Adrenal gland (tissue), 5 donors: ENCODE measurements at regions not wholly inside any gene's neighbourhood (a gene's known extent, or its start where the extent isn't known, plus 50 kb on each side); places are given as distances from the start of the nearest gene placed in this dataset.

Experiments used
- POLR2A ChIP-seq, 2 donors: fragments of 450-650 bp; IDR thresholded peaks; one replicate each; pipeline ENCODE4 v1.6.1; 2017; ENCODE audit warnings: antibody characterized with exemption in 2 of 2, mild to moderate bottlenecking in 2 of 2, moderate library complexity in 1 of 2
- TF ChIP-seq, protein P1 (sequence below), 6 experiments: fragments of 450-650 bp in 4 of 6; fragments of 200-600 bp in 2 of 6; sonication (generic) in 1 of 6; IDR thresholded peaks; 1 replicate in 5 of 6; 2 replicates in 1 of 6; pipeline versions ENCODE4 v1.5.1 to v1.8.0; 2016 to 2021; ENCODE audit warnings: antibody characterized with exemption in 6 of 6, mild to moderate bottlenecking in 2 of 6, moderate library complexity in 1 of 6
- donor health status: DM: no; HTN: no; CAD: no.

DNA sequence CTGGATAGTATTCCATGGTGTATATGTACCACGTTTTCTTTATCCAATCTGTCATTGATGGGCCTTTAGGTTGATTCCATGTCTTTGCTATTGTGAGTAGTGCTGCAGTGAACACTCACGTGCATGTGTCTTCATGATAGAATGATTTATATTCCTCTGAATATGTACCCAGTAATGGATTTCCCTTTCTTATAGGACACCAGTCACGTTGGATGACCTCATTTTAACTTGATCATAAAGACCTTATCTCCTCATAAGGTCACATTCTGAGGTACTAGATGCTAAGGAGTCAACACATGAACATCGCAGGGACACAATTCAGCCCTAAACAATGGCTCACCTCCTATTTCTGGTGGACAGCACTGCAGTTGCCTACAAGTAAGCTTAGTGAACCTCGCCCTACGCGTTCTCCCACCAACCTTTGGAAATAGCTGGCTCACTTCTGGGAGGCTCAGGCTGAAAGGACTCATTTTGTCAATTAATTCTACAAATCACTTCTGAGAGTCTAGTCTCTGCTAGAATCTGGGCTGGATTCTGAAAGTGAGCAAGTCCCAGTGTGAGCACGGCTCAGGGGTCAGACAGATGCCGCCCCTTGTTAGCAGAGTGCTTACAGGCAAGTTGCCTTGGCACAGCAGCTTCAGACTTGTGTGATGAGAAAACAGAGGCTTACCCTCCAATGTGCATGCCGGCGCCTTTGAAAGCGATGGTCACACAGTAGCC is 183.8 kb upstream of the GSC start:
- no peak for TF ChIP-seq POLR2A (IDR thresholded peaks at IDR 0.05)
- TF ChIP-seq, protein P1, sequence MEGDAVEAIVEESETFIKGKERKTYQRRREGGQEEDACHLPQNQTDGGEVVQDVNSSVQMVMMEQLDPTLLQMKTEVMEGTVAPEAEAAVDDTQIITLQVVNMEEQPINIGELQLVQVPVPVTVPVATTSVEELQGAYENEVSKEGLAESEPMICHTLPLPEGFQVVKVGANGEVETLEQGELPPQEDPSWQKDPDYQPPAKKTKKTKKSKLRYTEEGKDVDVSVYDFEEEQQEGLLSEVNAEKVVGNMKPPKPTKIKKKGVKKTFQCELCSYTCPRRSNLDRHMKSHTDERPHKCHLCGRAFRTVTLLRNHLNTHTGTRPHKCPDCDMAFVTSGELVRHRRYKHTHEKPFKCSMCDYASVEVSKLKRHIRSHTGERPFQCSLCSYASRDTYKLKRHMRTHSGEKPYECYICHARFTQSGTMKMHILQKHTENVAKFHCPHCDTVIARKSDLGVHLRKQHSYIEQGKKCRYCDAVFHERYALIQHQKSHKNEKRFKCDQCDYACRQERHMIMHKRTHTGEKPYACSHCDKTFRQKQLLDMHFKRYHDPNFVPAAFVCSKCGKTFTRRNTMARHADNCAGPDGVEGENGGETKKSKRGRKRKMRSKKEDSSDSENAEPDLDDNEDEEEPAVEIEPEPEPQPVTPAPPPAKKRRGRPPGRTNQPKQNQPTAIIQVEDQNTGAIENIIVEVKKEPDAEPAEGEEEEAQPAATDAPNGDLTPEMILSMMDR (IDR thresholded peaks at IDR 0.05), result no peak
